Panc1 (cell line): ENCODE measurements at regions not wholly inside any gene's neighbourhood (a gene's known extent, or its start where the extent isn't known, plus 50 kb on each side); places are given as distances from the start of the nearest gene placed in this dataset.

Experiments
- ATAC-seq: fragments of 200-7000 bp; cut with Tn5 transposase; 2 replicates; pipeline ENCODE4 v1.9.1; 2020; ENCODE audit warnings: mild to moderate bottlenecking, moderate library complexity
- BruUV-seq: library from RNA; stranded (reverse); fragments of 400-500 nt; replicated peaks from 2 replicates; lab custom pipeline; 2021; lab: Mats Ljungman, UMichigan
- CTCF ChIA-PET: fragments of 300-600 bp; sonication (Branson Sonifier 250); formaldehyde crosslinking; loops from one replicate; lab custom pipeline; 2022; ENCODE audit warnings: antibody characterized with exemption; lab: Charles Lee
- POLR2A ChIA-PET: fragments of 300-600 bp; sonication (Branson Sonifier 250); formaldehyde crosslinking; loops from one replicate; lab custom pipeline; 2022; ENCODE audit warnings: antibody characterized with exemption; lab: Charles Lee
- DNase-seq: peaks from one replicate; pipeline ENCODE4 v3.0.0-alpha.2; 2010; ENCODE audit warnings: low read depth, low spot score
- H3K27ac ChIP-seq: 2 replicates; pipeline ENCODE4 v1.5.1; 2011; ENCODE audit warnings: mild to moderate bottlenecking, low read length, inconsistent platforms
- H3K27me3 ChIP-seq: fragments of 200-500 bp; sonication (Bioruptor generic); 2 replicates; pipeline ENCODE4 v1.6.0; 2014; ENCODE audit warnings: low read length, inconsistent platforms; ENCODE audit not compliant: control insufficient read depth, insufficient read depth
- H3K36me3 ChIP-seq: fragments of 200-500 bp; sonication (Bioruptor generic); 2 replicates; pipeline ENCODE4 v1.5.1; 2014; ENCODE audit warnings: inconsistent platforms, mild to moderate bottlenecking, low read length, moderate library complexity; ENCODE audit not compliant: control insufficient read depth, insufficient read depth
- H3K4me1 ChIP-seq: 2 replicates; pipeline ENCODE4 v1.5.1; 2011; ENCODE audit warnings: inconsistent platforms, mild to moderate bottlenecking, low read length, moderate library complexity; ENCODE audit not compliant: control insufficient read depth, insufficient read depth
- H3K4me3 ChIP-seq, 2 experiments: 2 replicates each; pipeline ENCODE4 v1.5.1; 2011 to 2012; ENCODE audit warnings: low read depth in 2 of 2, low read length in 2 of 2, mild to moderate bottlenecking in 2 of 2, inconsistent platforms in 1 of 2, moderate library complexity in 1 of 2
- H3K9me3 ChIP-seq: fragments of 200-500 bp; sonication (Bioruptor generic); 2 replicates; pipeline ENCODE4 v1.5.1; 2014; ENCODE audit warnings: low read depth, mild to moderate bottlenecking, inconsistent platforms, low read length, moderate library complexity; ENCODE audit not compliant: control insufficient read depth, insufficient read depth
- CTCF ChIP-seq: fragments of 450-650 bp; IDR thresholded peaks from 2 replicates; pipeline ENCODE4 v1.5.1; 2017; ENCODE audit warnings: mild to moderate bottlenecking
- POLR2AphosphoS5 ChIP-seq: IDR thresholded peaks from 2 replicates; pipeline ENCODE4 v1.6.1; 2012; ENCODE audit warnings: mild to moderate bottlenecking, low read depth, low read length, moderate library complexity
- SIN3A ChIP-seq: IDR thresholded peaks from 2 replicates; pipeline ENCODE4 v1.6.1; 2012; ENCODE audit warnings: low read depth, mild to moderate bottlenecking, low read length, moderate library complexity, borderline replicate concordance; ENCODE audit not compliant: insufficient read depth
- TCF7L2 ChIP-seq: IDR thresholded peaks from 2 replicates; pipeline ENCODE4 v1.6.1; 2011; ENCODE audit warnings: mild to moderate bottlenecking, low read depth, low read length, inconsistent platforms
- in situ Hi-C: cut with HindIII; loops from 2 replicates; pipeline ENCODE4 v1.10.0; 2016; ENCODE audit warnings: low sequenced_read_pairs, low pct_unique_long_range_greater_than_20kb
- intact Hi-C: fragments of 100-400 bp; cut with micrococcal nuclease; formaldehyde crosslinking; loops from one replicate; pipeline ENCODE4 v1.10.0; 2022; ENCODE audit not compliant: unreplicated experiment
- TF ChIP-seq, protein P1 (sequence below), 2 experiments: IDR thresholded peaks; 2 replicates each; pipeline ENCODE4 v1.6.1; 2011 to 2012; ENCODE audit warnings: low read depth in 2 of 2, control low read depth in 1 of 2, low read length in 1 of 2, mild to moderate bottlenecking in 1 of 2, moderate library complexity in 1 of 2; ENCODE audit not compliant: insufficient read depth in 1 of 2

- Histone ChIP-seq H3K27ac (no peak overlapping the region), H3K4me1 (no peaks in the 10 kb centered on the region), H3K27me3 (no peaks in the 10 kb centered on the region), H3K36me3 (no peaks in the 10 kb centered on the region), H3K4me3 (no peak overlapping the region), H3K9me3 (no peaks in the 10 kb centered on the region)
- TF ChIP-seq, protein P1, sequence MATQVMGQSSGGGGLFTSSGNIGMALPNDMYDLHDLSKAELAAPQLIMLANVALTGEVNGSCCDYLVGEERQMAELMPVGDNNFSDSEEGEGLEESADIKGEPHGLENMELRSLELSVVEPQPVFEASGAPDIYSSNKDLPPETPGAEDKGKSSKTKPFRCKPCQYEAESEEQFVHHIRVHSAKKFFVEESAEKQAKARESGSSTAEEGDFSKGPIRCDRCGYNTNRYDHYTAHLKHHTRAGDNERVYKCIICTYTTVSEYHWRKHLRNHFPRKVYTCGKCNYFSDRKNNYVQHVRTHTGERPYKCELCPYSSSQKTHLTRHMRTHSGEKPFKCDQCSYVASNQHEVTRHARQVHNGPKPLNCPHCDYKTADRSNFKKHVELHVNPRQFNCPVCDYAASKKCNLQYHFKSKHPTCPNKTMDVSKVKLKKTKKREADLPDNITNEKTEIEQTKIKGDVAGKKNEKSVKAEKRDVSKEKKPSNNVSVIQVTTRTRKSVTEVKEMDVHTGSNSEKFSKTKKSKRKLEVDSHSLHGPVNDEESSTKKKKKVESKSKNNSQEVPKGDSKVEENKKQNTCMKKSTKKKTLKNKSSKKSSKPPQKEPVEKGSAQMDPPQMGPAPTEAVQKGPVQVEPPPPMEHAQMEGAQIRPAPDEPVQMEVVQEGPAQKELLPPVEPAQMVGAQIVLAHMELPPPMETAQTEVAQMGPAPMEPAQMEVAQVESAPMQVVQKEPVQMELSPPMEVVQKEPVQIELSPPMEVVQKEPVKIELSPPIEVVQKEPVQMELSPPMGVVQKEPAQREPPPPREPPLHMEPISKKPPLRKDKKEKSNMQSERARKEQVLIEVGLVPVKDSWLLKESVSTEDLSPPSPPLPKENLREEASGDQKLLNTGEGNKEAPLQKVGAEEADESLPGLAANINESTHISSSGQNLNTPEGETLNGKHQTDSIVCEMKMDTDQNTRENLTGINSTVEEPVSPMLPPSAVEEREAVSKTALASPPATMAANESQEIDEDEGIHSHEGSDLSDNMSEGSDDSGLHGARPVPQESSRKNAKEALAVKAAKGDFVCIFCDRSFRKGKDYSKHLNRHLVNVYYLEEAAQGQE (IDR thresholded peaks at IDR 0.05; ENCODE audit: insufficient read depth in 1 of 2, low read depth in 2 of 2, low read length in 1 of 2) = no peak
- TF ChIP-seq POLR2AphosphoS5 (no peak), TCF7L2 (no peak), SIN3A (no peak), CTCF (no peak)
- BruUV-seq = no TSS peak
- in situ Hi-C loops (no loop called here), intact Hi-C loops (no loop called here)
- DNase-seq (no peak), ATAC-seq (no peak)
- POLR2A ChIA-PET = no interaction called here
- CTCF ChIA-PET = no interaction called here
These were observed 226.9 kb downstream of the CEMIP2 start for GRCh38 chr9:71541436-71541835.

- ATAC-seq = no peak
- no TSS peak for BruUV-seq
- Histone ChIP-seq H3K4me1 (no peaks in the 10 kb centered on the region), H3K4me3 (no peak overlapping the region), H3K27me3 (no peaks in the 10 kb centered on the region), H3K27ac (no peak overlapping the region), H3K9me3 (no peaks in the 10 kb centered on the region), H3K36me3 (no peaks in the 10 kb centered on the region)
- POLR2A ChIA-PET = no interaction called here
- CTCF ChIA-PET = no interaction called here
- intact Hi-C loops = no loop called here
- TF ChIP-seq POLR2AphosphoS5 (no peak), TCF7L2 (no peak)
- in situ Hi-C loops = no loop called here
- DNase-seq = no peak
These were observed 243.2 kb downstream of the CEMIP2 start for GRCh38 chr9:71524996-71525580.

DNA sequence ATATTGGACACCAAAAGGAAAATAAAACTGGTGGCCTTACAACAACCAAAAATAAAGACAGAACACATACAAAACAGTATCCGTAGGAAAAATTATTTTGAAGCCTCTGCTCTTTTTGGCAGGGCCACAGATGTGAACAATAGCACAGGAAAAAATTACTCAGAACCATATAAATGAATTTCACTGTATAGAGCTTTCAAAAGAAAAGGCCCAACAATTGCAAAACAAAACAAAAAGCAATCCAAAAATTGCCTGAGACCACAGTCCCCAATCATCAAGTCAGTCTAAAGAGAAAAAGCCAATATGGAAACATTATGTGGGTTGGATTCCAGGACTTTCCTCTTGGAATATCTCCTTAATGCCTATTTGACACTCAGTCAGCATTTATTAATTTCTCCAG, 243.8 kb downstream of the CEMIP2 start:
- intact Hi-C loops = no loop called here
- DNase-seq = no peak
- H3K9me3 ChIP-seq = no peaks in the 10 kb centered on the region
- ChIA-PET POLR2A (no interaction called here), CTCF (no interaction called here)
- no peaks in the 10 kb centered on the region for H3K4me1 ChIP-seq
- TF ChIP-seq POLR2AphosphoS5 = no peak
- no peak for TF ChIP-seq CTCF
- TF ChIP-seq, protein P1 (IDR thresholded peaks at IDR 0.05; ENCODE audit: insufficient read depth in 1 of 2, low read depth in 2 of 2, low read length in 1 of 2) = no peak
- no peak for TF ChIP-seq TCF7L2
- no peak for TF ChIP-seq SIN3A
- no peak overlapping the region for H3K27ac ChIP-seq
- H3K36me3 ChIP-seq = no peaks in the 10 kb centered on the region
- ATAC-seq = no peak
- H3K4me3 ChIP-seq = no peak overlapping the region
- no peaks in the 10 kb centered on the region for H3K27me3 ChIP-seq
- in situ Hi-C loops = no loop called here
- no TSS peak for BruUV-seq
